Ascending aorta (tissue), 2 donors: ENCODE measurements at regions not wholly inside any gene's neighbourhood (a gene's known extent, or its start where the extent isn't known, plus 50 kb on each side); places are given as distances from the start of the nearest gene placed in this dataset.

Experiments used
- DNase-seq, 2 donors: peaks; one replicate each; pipeline ENCODE4 v3.0.0-alpha.2; 2019; ENCODE audit warnings: low spot score in 2 of 2
- H3K27ac ChIP-seq, 2 donors: fragments of 200-600 bp; sonication (generic); one replicate each; pipeline ENCODE4 v1.5.1; 2016 to 2017; ENCODE audit warnings: mild to moderate bottlenecking in 1 of 2
- H3K27me3 ChIP-seq: fragments of 200-600 bp; sonication (generic); one replicate; pipeline ENCODE4 v1.5.1; 2017
- H3K36me3 ChIP-seq, 2 donors: fragments of 200-600 bp; sonication (generic); one replicate each; pipeline ENCODE4 v1.5.1; 2016
- H3K4me1 ChIP-seq, 2 donors: fragments of 200-600 bp; sonication (generic); one replicate each; pipeline ENCODE4 v1.5.1; 2016 to 2017; ENCODE audit warnings: mild to moderate bottlenecking in 1 of 2
- H3K4me3 ChIP-seq, 2 donors: fragments of 200-600 bp; sonication (generic); one replicate each; pipeline ENCODE4 v1.5.1; 2016 to 2017; ENCODE audit warnings: mild to moderate bottlenecking in 1 of 2
- H3K9me3 ChIP-seq, 2 donors: fragments of 200-600 bp; sonication (generic); one replicate each; pipeline ENCODE4 v1.5.1; 2016
- intact Hi-C: fragments of 100-400 bp; cut with DNase I; formaldehyde crosslinking; loops from one replicate; pipeline ENCODE4 v1.15.1; 2023
- TF ChIP-seq, protein P1 (sequence below), 3 experiments: fragments of 200-600 bp in 2 of 3; fragments of 450-650 bp in 1 of 3; sonication (generic) in 2 of 3; IDR thresholded peaks; one replicate each; pipeline ENCODE4 v1.5.1; 2016 to 2019; ENCODE audit warnings: antibody characterized with exemption in 3 of 3, mild to moderate bottlenecking in 1 of 3, moderate library complexity in 1 of 3

DNA sequence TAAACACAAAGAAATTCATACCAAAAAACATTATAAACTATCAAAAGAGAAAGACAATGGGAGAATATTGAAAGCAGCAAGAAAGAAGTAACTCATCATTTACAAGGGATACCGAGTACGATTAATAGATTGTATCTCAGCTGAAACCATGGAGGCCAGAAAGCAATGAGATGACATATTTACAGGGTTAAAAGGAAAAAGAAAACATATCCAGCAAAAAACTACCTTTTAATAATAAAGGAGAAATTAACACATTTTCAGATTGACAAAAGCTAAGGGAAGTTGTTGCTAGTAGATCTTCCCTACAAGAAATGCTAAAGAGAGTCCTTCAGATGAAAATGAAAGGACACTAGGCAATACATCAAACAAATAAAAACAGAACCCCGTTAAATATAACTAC, 364.8 kb upstream of the TNC start:
- intact Hi-C loops = no loop called here
- Histone ChIP-seq H3K27ac (no peak overlapping the region), H3K27me3 (no peaks in the 10 kb centered on the region), H3K36me3 (no peaks in the 10 kb centered on the region), H3K9me3 (no peaks in the 10 kb centered on the region), H3K4me3 (no peak overlapping the region), H3K4me1 (no peaks in the 10 kb centered on the region)
- TF ChIP-seq, protein P1, sequence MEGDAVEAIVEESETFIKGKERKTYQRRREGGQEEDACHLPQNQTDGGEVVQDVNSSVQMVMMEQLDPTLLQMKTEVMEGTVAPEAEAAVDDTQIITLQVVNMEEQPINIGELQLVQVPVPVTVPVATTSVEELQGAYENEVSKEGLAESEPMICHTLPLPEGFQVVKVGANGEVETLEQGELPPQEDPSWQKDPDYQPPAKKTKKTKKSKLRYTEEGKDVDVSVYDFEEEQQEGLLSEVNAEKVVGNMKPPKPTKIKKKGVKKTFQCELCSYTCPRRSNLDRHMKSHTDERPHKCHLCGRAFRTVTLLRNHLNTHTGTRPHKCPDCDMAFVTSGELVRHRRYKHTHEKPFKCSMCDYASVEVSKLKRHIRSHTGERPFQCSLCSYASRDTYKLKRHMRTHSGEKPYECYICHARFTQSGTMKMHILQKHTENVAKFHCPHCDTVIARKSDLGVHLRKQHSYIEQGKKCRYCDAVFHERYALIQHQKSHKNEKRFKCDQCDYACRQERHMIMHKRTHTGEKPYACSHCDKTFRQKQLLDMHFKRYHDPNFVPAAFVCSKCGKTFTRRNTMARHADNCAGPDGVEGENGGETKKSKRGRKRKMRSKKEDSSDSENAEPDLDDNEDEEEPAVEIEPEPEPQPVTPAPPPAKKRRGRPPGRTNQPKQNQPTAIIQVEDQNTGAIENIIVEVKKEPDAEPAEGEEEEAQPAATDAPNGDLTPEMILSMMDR (IDR thresholded peaks at IDR 0.05) = no peak
- DNase-seq = no peak

DNA sequence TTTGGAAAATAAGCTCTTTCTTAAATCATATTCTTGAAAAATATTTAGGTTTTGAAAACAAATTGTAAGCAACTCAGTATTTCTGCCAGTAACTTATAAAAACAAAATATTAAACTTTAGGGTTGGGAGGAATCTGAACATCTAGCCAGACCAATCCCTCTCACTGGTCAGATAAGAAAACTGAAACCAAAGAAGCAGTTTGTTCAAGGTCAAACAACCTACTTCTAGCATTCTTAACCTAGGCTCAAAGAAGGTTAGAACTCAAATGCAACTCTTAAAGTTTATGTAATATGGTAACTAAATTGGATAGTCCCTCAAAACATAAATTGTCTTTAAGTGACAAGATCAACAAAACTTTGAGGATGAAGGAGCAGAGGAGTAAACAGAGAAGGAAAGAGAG, 374.9 kb upstream of the TNC start:
- H3K27me3 ChIP-seq = no peaks in the 10 kb centered on the region
- TF ChIP-seq, protein P1 (IDR thresholded peaks at IDR 0.05) = no peak
- H3K27ac ChIP-seq = peak overlapping the region; percentile 68 to 69
- H3K9me3 ChIP-seq = no peaks in the 10 kb centered on the region
- H3K4me1 ChIP-seq = peaks cover 4 to 18% of the 10 kb centered on the region in 2 donors
- no peaks in the 10 kb centered on the region for H3K36me3 ChIP-seq
- intact Hi-C loops = no loop called here
- no peak for DNase-seq
- H3K4me3 ChIP-seq = no peak overlapping the region

DNA sequence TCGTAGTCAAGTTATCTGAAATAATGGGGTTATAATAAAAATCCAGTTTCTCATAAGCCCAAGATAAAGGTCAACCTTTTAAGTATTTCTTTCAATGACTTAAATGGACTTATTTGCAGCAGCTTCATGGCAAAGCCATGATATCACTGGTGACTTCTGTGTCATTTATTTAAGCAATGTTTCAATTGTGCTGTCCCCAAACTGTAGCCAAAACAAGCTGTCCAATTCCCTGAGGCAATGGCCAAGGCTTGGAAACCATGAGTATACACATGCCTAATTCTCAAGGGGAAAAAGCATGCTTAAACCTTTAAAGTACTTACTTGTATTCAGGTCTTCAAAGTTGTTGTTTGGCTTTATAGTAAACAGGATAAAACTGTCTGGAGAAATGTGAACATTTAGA, 376.4 kb upstream of the TNC start:
- Histone ChIP-seq H3K4me3 (no peak overlapping the region), H3K4me1 (peaks cover 4 to 18% of the 10 kb centered on the region in 2 donors), H3K27me3 (no peaks in the 10 kb centered on the region), H3K27ac (peak overlapping the region; percentile 68 to 78), H3K36me3 (no peaks in the 10 kb centered on the region), H3K9me3 (no peaks in the 10 kb centered on the region)
- TF ChIP-seq, protein P1 (IDR thresholded peaks at IDR 0.05) = no peak
- intact Hi-C loops = loop anchor here (2.0 kb wide), 1 partner anchor 34 kb away; no protein-coding TSS in a partner anchor
- peak in 1 of 2 donors; percentile 88 for DNase-seq

DNA sequence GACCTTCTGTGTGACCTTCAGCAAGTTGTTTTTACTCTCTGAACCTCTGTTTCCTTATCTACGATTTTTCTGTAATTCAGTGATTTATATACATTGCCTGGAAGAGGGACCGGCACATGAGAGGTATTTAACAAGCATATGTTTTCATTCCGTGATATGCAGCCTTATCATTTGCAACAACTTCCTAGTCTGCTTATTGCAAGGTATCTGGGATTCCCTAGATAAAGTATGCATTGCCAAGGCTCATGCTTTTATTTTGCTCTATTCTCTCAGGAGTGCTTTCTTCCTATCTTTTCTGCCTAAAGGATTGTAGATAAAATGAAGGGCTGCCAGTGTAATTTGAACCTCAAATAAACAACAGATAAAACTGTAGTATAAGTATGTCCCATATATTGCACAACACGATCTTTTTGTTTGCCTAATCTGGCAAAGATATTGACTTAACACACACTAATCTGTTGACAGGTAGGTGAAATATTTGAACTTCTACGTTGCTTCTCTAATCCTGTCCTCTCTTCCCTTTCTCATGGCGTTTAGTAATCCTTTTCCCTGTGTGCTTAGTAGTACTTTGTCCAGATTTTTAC, 377.2 kb upstream of the TNC start:
- TF ChIP-seq, protein P1 (IDR thresholded peaks at IDR 0.05) = no peak
- Histone ChIP-seq H3K27me3 (no peaks in the 10 kb centered on the region), H3K4me3 (no peak overlapping the region), H3K4me1 (peaks cover 4 to 18% of the 10 kb centered on the region in 2 donors), H3K27ac (peak overlapping the region; percentile 68 to 78), H3K36me3 (no peaks in the 10 kb centered on the region), H3K9me3 (no peaks in the 10 kb centered on the region)
- no peak for DNase-seq
- intact Hi-C loops = loop anchor here (2.0 kb wide), 1 partner anchor 34 kb away; no protein-coding TSS in a partner anchor

DNA sequence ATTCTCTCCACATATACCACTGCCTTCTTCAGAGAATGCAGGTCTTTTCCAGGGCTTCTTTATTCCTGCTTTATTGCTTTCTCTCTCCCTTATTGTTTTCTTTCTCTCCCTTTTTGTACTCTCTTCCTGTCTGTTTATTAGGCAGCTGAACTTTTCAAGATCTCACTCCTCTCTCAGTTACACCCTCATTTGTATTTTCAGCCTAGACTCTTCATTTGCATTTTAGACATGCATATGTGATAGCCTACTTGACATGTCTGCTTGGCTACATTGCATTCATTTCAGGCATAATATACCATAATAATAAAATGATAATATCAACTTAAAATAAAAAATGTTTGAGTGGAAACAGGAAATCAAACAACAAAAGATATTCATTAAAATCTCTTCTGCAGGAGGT, 377.9 kb upstream of the TNC start:
- H3K4me1 ChIP-seq = peaks cover 4 to 18% of the 10 kb centered on the region in 2 donors
- no peaks in the 10 kb centered on the region for H3K9me3 ChIP-seq
- intact Hi-C loops = loop anchor here (2.0 kb wide), 1 partner anchor 35 kb away; no protein-coding TSS in a partner anchor
- TF ChIP-seq, protein P1 (IDR thresholded peaks at IDR 0.05) = no peak
- DNase-seq = no peak
- no peaks in the 10 kb centered on the region for H3K27me3 ChIP-seq
- H3K36me3 ChIP-seq = no peaks in the 10 kb centered on the region
- H3K27ac ChIP-seq = peak overlapping the region; percentile 36 to 68
- no peak overlapping the region for H3K4me3 ChIP-seq
